ENCODE measurements at regions not wholly inside any gene's neighbourhood (a gene's known extent, or its start where the extent isn't known, plus 50 kb on each side); places are given as distances from the start of the nearest gene placed in this dataset.

GRCh38 chr2:155755481-155755880 lies 577.0 kb downstream of the NR4A2 start:
- DNase-seq, result no peak

GRCh38 chr2:155748131-155748530 lies 584.4 kb downstream of the NR4A2 start:
- no peak for DNase-seq

- DNase-seq, result no peak
These were observed 585.0 kb downstream of the NR4A2 start for GRCh38 chr2:155747531-155747930.

- DNase-seq, result no peak
These were observed 599.2 kb downstream of the NR4A2 start for GRCh38 chr2:155733091-155733853.

- no peak for DNase-seq
These were observed 601.7 kb downstream of the NR4A2 start for GRCh38 chr2:155730804-155731203.

- no peak for DNase-seq
These were observed 605.2 kb downstream of the NR4A2 start for GRCh38 chr2:155727187-155727895.

- no peak for DNase-seq
These were observed 610.2 kb downstream of the NR4A2 start for GRCh38 chr2:155722290-155722689.

GRCh38 chr2:155715705-155716104 lies 616.8 kb downstream of the NR4A2 start:
- no peak for DNase-seq

- DNase-seq, result no peak
These were observed 617.5 kb downstream of the NR4A2 start for GRCh38 chr2:155714983-155715382.

- no peak for DNase-seq
These were observed 624.5 kb downstream of the NR4A2 start for GRCh38 chr2:155708071-155708470.

GRCh38 chr2:155703917-155704316 lies 628.6 kb downstream of the NR4A2 start:
- no peak for DNase-seq

- DNase-seq, result no peak
These were observed 629.5 kb downstream of the NR4A2 start for GRCh38 chr2:155703048-155703447.

- DNase-seq, result no peak
These were observed 630.8 kb downstream of the NR4A2 start for GRCh38 chr2:155701721-155702120.

GRCh38 chr2:155696571-155696970 lies 636.0 kb downstream of the NR4A2 start:
- no peak for DNase-seq

GRCh38 chr2:155695505-155695904 lies 637.0 kb downstream of the NR4A2 start:
- DNase-seq, result no peak

- no peak for DNase-seq
These were observed 639.7 kb downstream of the NR4A2 start for GRCh38 chr2:155692856-155693255.

- DNase-seq, result no peak
These were observed 640.4 kb downstream of the NR4A2 start for GRCh38 chr2:155692106-155692505.

- no peak for DNase-seq
These were observed 641.7 kb downstream of the NR4A2 start for GRCh38 chr2:155690785-155691184.

- DNase-seq, result no peak
These were observed 642.7 kb downstream of the NR4A2 start for GRCh38 chr2:155689791-155690190.

GRCh38 chr2:155687181-155687580 lies 645.3 kb downstream of the NR4A2 start:
- DNase-seq, result no peak

GRCh38 chr2:155679647-155680046 lies 652.9 kb downstream of the NR4A2 start:
- no peak for DNase-seq

- no peak for DNase-seq
These were observed 656.6 kb downstream of the NR4A2 start for GRCh38 chr2:155675920-155676319.

GRCh38 chr2:155665704-155666103 lies 666.8 kb downstream of the NR4A2 start:
- DNase-seq, result no peak

- DNase-seq, result no peak
These were observed 669.3 kb downstream of the NR4A2 start for GRCh38 chr2:155663265-155663664.

- DNase-seq, result no peak
These were observed 670.3 kb downstream of the NR4A2 start for GRCh38 chr2:155662224-155662623.

Data from activated naive CD4-positive, alpha-beta T cell treated with anti-CD3 and anti-CD28 coated beads, Interleukin-2, amount 50 U/mL, for 16 hours (primary cell).